Trophoblast cell (in vitro differentiated cells and primary cell): ENCODE measurements at regions not wholly inside any gene's neighbourhood (a gene's known extent, or its start where the extent isn't known, plus 50 kb on each side); places are given as distances from the start of the nearest gene placed in this dataset.
A peak's percentile ranks its signal among the peaks of the same experiment; 100 is the strongest.

Experiments used
- DNase-seq, 2 donors: peaks; one replicate each; pipeline ENCODE4 v3.0.0-alpha.2; 2016
- H2AFZ ChIP-seq: 2 replicates; pipeline ENCODE4 v1.6.1; 2013; ENCODE audit warnings: low read length, moderate library complexity, mild to moderate bottlenecking; ENCODE audit not compliant: insufficient read depth, poor library complexity
- H2AK5ac ChIP-seq: 2 replicates; pipeline ENCODE4 v1.6.1; 2013; ENCODE audit warnings: mild to moderate bottlenecking, low read length
- H2BK120ac ChIP-seq: 2 replicates; pipeline ENCODE4 v1.6.1; 2013; ENCODE audit warnings: low read length, mild to moderate bottlenecking, moderate library complexity; ENCODE audit not compliant: insufficient read depth, poor library complexity
- H2BK12ac ChIP-seq: 2 replicates; pipeline ENCODE4 v1.6.1; 2013; ENCODE audit warnings: mild to moderate bottlenecking, low read length, moderate library complexity
- H2BK5ac ChIP-seq: 2 replicates; pipeline ENCODE4 v1.6.1; 2013; ENCODE audit warnings: low read length, low read depth, moderate library complexity, mild to moderate bottlenecking; ENCODE audit not compliant: poor library complexity
- H3K14ac ChIP-seq: 2 replicates; pipeline ENCODE4 v1.6.1; 2013; ENCODE audit warnings: mild to moderate bottlenecking, low read length
- H3K18ac ChIP-seq: 2 replicates; pipeline ENCODE4 v1.6.1; 2013; ENCODE audit warnings: mild to moderate bottlenecking, low read length
- H3K23ac ChIP-seq: 2 replicates; pipeline ENCODE4 v1.6.1; 2013; ENCODE audit warnings: low read length
- H3K27ac ChIP-seq: 2 replicates; pipeline ENCODE4 v1.5.1; 2013; ENCODE audit warnings: low read depth, mild to moderate bottlenecking, inconsistent platforms, low read length, moderate library complexity
- H3K27me3 ChIP-seq: 2 replicates; pipeline ENCODE4 v1.6.1; 2013; ENCODE audit warnings: inconsistent platforms, mild to moderate bottlenecking, low read length, moderate library complexity; ENCODE audit not compliant: insufficient read depth
- H3K36me3 ChIP-seq, 2 experiments: 1 replicate in 1 of 2; 2 replicates in 1 of 2; pipeline ENCODE4 v1.6.1; 2013; ENCODE audit warnings: low read length in 2 of 2, mild to moderate bottlenecking in 2 of 2, moderate library complexity in 1 of 2; ENCODE audit not compliant: insufficient read depth in 2 of 2, control insufficient read depth in 1 of 2
- H3K4ac ChIP-seq: 2 replicates; pipeline ENCODE4 v1.6.1; 2013; ENCODE audit warnings: low read depth, mild to moderate bottlenecking, low read length, moderate library complexity
- H3K4me1 ChIP-seq, 2 experiments: 1 replicate in 1 of 2; 2 replicates in 1 of 2; pipeline ENCODE4 v1.6.1; 2013; ENCODE audit warnings: low read length in 2 of 2, mild to moderate bottlenecking in 2 of 2, moderate library complexity in 1 of 2; ENCODE audit not compliant: insufficient read depth in 2 of 2, control insufficient read depth in 1 of 2
- H3K4me2 ChIP-seq: 2 replicates; pipeline ENCODE4 v1.6.1; 2013; ENCODE audit warnings: inconsistent platforms, mild to moderate bottlenecking, low read length, moderate library complexity
- H3K4me3 ChIP-seq: 2 replicates; pipeline ENCODE4 v1.5.1; 2013; ENCODE audit warnings: mild to moderate bottlenecking, low read depth, low read length, inconsistent platforms
- H3K79me1 ChIP-seq: one replicate; pipeline ENCODE4 v1.6.1; 2013; ENCODE audit warnings: low read length
- H3K79me2 ChIP-seq: 2 replicates; pipeline ENCODE4 v1.6.1; 2013; ENCODE audit warnings: low read length, mild to moderate bottlenecking; ENCODE audit not compliant: control insufficient read depth, insufficient read depth, poor library complexity
- H3K9ac ChIP-seq: 2 replicates; pipeline ENCODE4 v1.6.1; 2013; ENCODE audit warnings: mild to moderate bottlenecking, low read length
- H3K9me3 ChIP-seq: 2 replicates; pipeline ENCODE4 v1.6.1; 2013; ENCODE audit warnings: low read depth, mild to moderate bottlenecking, control low read depth, inconsistent platforms, low read length; ENCODE audit not compliant: insufficient read depth
- H4K12ac ChIP-seq: 2 replicates; pipeline ENCODE4 v1.6.1; 2013; ENCODE audit warnings: low read depth, mild to moderate bottlenecking, low read length, moderate library complexity
- H4K8ac ChIP-seq: 2 replicates; pipeline ENCODE4 v1.6.1; 2013; ENCODE audit warnings: low read depth, mild to moderate bottlenecking, low read length, moderate library complexity
- H4K91ac ChIP-seq: one replicate; pipeline ENCODE4 v1.6.1; 2013; ENCODE audit warnings: low read depth, mild to moderate bottlenecking, low read length, moderate library complexity
- WGBS: extraction: QIAGEN DNeasy Blood & Tissue Kit; methylation state at CpG from one replicate; pipeline ENCODE4 v1.1.7; 2013; ENCODE audit warnings: missing lambda C conversion rate; ENCODE audit not compliant: insufficient read length, insufficient coverage; ENCODE audit errors: extremely low coverage; 5-methylcytosine and 5-hydroxymethylcytosine counted together

DNA sequence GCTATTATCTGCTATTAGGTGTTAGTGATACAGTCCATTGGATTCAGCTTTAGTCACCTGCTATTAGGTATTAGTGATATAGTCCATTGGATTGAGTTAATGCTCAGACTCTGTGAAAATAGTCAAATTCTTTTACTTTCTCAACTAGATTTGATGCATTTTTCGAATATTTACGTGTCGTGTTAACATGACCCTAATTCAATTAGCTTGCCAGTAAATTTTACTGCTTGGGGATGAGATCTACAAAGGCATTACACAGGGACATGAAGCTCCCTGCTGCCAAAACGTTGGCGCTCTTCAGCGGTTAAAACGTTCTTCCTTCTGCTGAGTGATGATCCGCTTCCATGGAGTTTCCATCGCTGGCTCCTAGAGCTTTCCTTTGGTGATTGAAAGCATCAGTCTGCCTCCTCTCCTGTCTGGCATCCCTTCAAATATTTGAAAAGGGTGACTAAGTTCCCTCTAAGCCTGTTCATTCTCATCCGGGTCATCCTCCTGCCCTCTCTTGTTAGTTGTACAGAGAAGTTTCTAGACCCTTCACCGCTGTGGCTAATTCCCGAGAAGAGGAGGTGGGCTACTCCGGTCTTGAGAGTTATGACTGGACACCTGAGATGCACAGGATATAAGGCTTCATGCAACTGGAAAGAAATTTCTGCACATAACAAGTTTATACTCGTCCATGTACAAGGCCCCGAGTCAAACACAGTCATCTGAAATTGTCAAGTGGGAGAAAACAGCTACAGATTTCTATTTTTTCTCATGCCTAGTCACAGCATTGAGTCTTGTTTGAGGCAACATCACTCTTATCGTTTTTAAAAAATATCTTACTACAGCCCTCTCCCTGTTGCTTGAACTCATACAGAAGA lies 254.0 kb downstream of the KLF6 start:
- Histone ChIP-seq H3K23ac (no peak overlapping the region), H4K8ac (no peak overlapping the region), H3K4ac (no peak overlapping the region), H2AK5ac (no peak overlapping the region), H3K9ac (no peak overlapping the region), H3K4me3 (no peak overlapping the region), H4K12ac (no peak overlapping the region), H3K9me3 (no peaks in the 10 kb centered on the region), H3K36me3 (no peaks in the 10 kb centered on the region), H2BK5ac (no peak overlapping the region), H2BK12ac (no peak overlapping the region), H2AFZ (no peak overlapping the region), H3K4me2 (no peak overlapping the region), H3K79me1 (peaks cover 20% of the 10 kb centered on the region), H3K14ac (no peak overlapping the region), H4K91ac (peak overlapping the region; percentile 48), H3K27ac (no peak overlapping the region), H3K79me2 (peaks cover 2% of the 10 kb centered on the region), H3K18ac (no peak overlapping the region), H3K4me1 (peaks cover 11% of the 10 kb centered on the region in 2 experiments), H2BK120ac (no peak overlapping the region), H3K27me3 (no peaks in the 10 kb centered on the region)
- WGBS, result no CpG with 5 or more reads among the region's 16 CpGs
- DNase-seq, result peak in 1 of 2 donors; percentile 59

DNA sequence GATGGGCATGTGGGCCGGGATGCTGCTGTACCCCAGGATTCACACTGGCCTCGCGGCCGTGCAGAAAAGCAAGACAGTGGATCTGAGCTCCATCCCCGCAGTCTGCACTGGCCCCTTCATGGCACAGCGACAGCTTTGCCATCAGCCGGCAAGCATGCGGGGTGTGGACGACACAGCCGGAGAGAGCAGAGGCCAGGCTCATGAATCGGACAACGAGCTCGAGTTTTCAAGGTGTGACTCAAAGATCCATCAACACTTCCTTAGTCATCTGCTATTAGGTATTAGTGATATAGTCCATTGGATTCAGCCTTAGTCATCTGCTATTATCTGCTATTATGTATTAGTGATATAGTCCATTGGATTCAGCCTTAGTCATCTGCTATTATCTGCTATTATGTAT lies 254.7 kb downstream of the KLF6 start:
- H2AFZ ChIP-seq, result no peak overlapping the region
- H3K4ac ChIP-seq, result no peak overlapping the region
- no peak overlapping the region for H3K9ac ChIP-seq
- H3K4me1 ChIP-seq, result peaks cover 11 to 14% of the 10 kb centered on the region in 2 experiments
- no peak overlapping the region for H3K27ac ChIP-seq
- peak overlapping the region; percentile 27 for H2AK5ac ChIP-seq
- no peak overlapping the region for H3K23ac ChIP-seq
- no peak overlapping the region for H3K4me2 ChIP-seq
- H3K4me3 ChIP-seq, result no peak overlapping the region
- no CpG with 5 or more reads among the region's 13 CpGs for WGBS
- no peaks in the 10 kb centered on the region for H3K27me3 ChIP-seq
- DNase-seq, result peak; percentile 78 to 80
- no peak overlapping the region for H3K14ac ChIP-seq
- no peak overlapping the region for H3K18ac ChIP-seq
- no peak overlapping the region for H2BK5ac ChIP-seq
- no peak overlapping the region for H4K12ac ChIP-seq
- no peaks in the 10 kb centered on the region for H3K9me3 ChIP-seq
- H3K36me3 ChIP-seq, result no peaks in the 10 kb centered on the region
- H2BK12ac ChIP-seq, result no peak overlapping the region
- H4K91ac ChIP-seq, result peak overlapping the region; percentile 2
- no peak overlapping the region for H2BK120ac ChIP-seq
- H3K79me2 ChIP-seq, result peaks cover 2% of the 10 kb centered on the region
- H3K79me1 ChIP-seq, result peaks cover 17% of the 10 kb centered on the region
- no peak overlapping the region for H4K8ac ChIP-seq

DNA sequence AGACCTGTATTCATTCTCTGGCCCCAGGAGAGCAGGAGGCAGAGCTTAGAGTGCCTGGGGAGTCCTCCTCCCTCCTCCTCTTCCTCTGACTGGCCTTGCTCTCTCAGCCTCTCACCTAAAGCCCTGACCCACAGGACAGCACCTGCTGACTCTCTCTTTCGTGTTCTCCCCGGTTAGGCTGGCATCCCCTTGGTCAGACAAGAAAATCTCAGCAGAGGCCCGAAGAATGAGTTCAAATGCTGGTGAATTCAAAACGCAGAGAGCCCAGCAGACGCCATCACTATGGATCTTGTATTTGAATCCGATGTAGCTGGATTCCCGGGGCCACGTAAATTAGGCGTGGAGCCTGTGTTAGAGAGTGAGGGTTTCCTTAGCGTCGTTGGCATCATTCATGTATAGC lies 255.3 kb downstream of the KLF6 start:
- WGBS, result no CpG with 5 or more reads among the region's 11 CpGs
- no peak overlapping the region for H4K12ac ChIP-seq
- peak overlapping the region; percentile 7 for H2BK120ac ChIP-seq
- no peak overlapping the region for H3K14ac ChIP-seq
- H4K8ac ChIP-seq, result no peak overlapping the region
- H4K91ac ChIP-seq, result peak overlapping the region; percentile 57
- peaks cover 16% of the 10 kb centered on the region for H3K79me1 ChIP-seq
- H3K4me1 ChIP-seq, result peaks cover 11 to 14% of the 10 kb centered on the region in 2 experiments
- H3K9me3 ChIP-seq, result no peaks in the 10 kb centered on the region
- no peaks in the 10 kb centered on the region for H3K27me3 ChIP-seq
- no peak overlapping the region for H3K4me3 ChIP-seq
- no peak overlapping the region for H3K4me2 ChIP-seq
- H2BK5ac ChIP-seq, result no peak overlapping the region
- DNase-seq, result no peak
- no peak overlapping the region for H3K27ac ChIP-seq
- no peaks in the 10 kb centered on the region for H3K36me3 ChIP-seq
- H2AFZ ChIP-seq, result no peak overlapping the region
- no peak overlapping the region for H3K18ac ChIP-seq
- peaks cover 2% of the 10 kb centered on the region for H3K79me2 ChIP-seq
- H3K9ac ChIP-seq, result no peak overlapping the region
- no peak overlapping the region for H3K4ac ChIP-seq
- H2AK5ac ChIP-seq, result peak overlapping the region; percentile 29
- H2BK12ac ChIP-seq, result peak overlapping the region; percentile 26
- no peak overlapping the region for H3K23ac ChIP-seq

DNA sequence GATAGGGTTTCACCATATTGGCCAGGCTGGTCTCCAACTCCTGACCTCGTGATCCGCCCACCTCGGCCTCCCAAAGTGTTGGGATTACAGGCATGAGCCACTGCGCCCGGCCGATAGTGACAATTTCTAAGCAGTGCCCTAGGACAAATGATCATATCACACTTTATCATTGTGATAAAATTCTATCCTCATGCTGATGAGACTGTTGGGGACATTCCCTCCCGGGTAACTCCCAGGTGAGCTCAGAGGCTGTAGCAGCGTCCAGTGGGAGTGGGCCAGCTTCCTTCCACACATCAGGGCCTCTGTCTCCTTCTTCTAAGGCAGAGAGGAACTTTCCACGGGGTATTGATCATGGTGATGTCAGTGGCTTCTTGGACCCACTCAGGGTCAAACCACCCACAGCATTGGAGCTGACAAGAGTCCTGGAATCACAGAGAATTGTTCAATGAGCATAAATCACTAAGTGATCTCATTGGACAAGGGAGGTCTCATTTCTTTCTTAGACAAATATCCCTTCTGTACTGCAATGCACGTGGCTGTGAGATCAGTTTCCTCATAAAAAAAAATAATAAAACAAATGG lies 256.1 kb downstream of the KLF6 start:
- H3K23ac ChIP-seq, result no peak overlapping the region
- no peak overlapping the region for H2BK5ac ChIP-seq
- no peak overlapping the region for H3K4me2 ChIP-seq
- no peaks in the 10 kb centered on the region for H3K36me3 ChIP-seq
- peak overlapping the region; percentile 82 for H2AK5ac ChIP-seq
- DNase-seq, result peak; percentile 75 to 85
- no peak overlapping the region for H3K9ac ChIP-seq
- H4K8ac ChIP-seq, result no peak overlapping the region
- H3K18ac ChIP-seq, result no peak overlapping the region
- no peak overlapping the region for H2BK12ac ChIP-seq
- WGBS, result no CpG with 5 or more reads among the region's 10 CpGs
- H2AFZ ChIP-seq, result no peak overlapping the region
- H3K79me1 ChIP-seq, result peaks cover 16% of the 10 kb centered on the region
- H3K9me3 ChIP-seq, result no peaks in the 10 kb centered on the region
- no peak overlapping the region for H4K12ac ChIP-seq
- H3K27me3 ChIP-seq, result no peaks in the 10 kb centered on the region
- H3K4ac ChIP-seq, result no peak overlapping the region
- no peak overlapping the region for H3K14ac ChIP-seq
- peaks cover 11 to 14% of the 10 kb centered on the region in 2 experiments for H3K4me1 ChIP-seq
- no peak overlapping the region for H3K27ac ChIP-seq
- no peak overlapping the region for H3K4me3 ChIP-seq
- H4K91ac ChIP-seq, result no peak overlapping the region
- H3K79me2 ChIP-seq, result peaks cover 2% of the 10 kb centered on the region
- H2BK120ac ChIP-seq, result no peak overlapping the region
